HL-60/S4 treated with retinoic acid at 250 ng/mL for 4 days and 3 days (cell line): ENCODE measurements at regions not wholly inside any gene's neighbourhood (a gene's known extent, or its start where the extent isn't known, plus 50 kb on each side); places are given as distances from the start of the nearest gene placed in this dataset.
"Not testable (repeated sequence)": the region's sequence is repeated elsewhere in the genome, so short reads cannot be mapped to it uniquely, and the experiment has no call there.

ENCODE experiments used
- in situ Hi-C: fragments of 300-500 bp; cut with MboI; formaldehyde crosslinking; loops from 2 replicates; pipeline ENCODE4 v1.7.0; 2022; ENCODE audit warnings: low sequenced_read_pairs

DNA sequence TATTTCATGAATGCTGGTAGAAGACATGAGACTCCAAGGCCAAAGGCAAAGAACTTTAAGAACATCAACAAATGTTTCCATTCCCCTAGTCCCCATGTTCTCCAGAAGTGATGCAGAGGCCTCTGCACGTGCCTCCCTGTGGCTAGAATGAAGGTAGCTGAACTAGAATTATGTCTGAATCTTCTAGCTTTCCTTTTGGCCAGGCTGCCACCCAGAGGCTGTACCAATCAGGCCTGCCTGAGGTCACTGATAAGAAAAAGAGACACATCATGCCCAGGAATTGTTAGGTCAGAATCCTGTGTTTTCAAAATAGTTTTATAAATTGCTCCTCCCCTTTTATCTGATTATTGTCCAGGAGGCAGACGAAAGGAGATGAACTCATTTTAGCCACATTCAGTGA, 188.0 kb upstream of the SLC16A7 start:
- in situ Hi-C loops, result loop anchor here (25.0 kb wide), 1 partner anchor 380 kb away; no protein-coding TSS in a partner anchor

GRCh38 chr12:59405992-59406391, 189.8 kb upstream of the SLC16A7 start:
- in situ Hi-C loops, result loop anchor here (25.0 kb wide), 1 partner anchor 381 kb away; no protein-coding TSS in a partner anchor

- in situ Hi-C loops, result loop anchor here (25.0 kb wide), 1 partner anchor 383 kb away; no protein-coding TSS in a partner anchor
Observed at GRCh38 chr12:59404109-59404650, 191.6 kb upstream of the SLC16A7 start.

DNA sequence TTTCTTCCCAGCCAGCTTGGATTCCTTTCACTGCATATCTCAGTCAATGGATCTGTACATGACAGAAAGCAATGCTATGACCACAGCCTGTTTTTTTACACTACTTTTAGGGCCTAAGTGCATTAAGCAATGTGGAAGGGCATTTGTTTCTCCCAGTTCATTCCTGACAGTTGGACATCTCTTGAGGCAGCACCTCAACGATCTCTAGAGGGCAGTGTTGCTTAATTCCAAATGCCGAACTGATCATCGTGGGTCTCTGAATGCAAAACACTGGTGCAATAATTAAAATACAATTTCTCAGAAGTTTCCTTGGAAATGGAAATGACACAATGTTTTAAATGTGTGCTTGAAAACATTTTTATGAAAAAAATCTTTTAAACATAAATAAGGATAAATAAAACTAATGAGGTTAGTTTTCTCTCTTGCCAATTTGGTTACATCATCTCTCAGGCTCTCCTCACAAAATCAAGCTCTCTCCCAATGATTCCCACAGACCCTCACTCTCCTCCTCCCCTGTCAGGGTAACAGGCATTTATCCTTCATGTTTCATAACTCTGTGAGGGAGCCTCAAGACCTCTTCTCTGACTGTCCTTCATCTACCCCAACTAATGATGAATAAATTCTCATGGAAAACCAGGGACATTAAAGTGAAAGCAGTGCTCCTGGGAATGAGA, 192.4 kb upstream of the SLC16A7 start:
- in situ Hi-C loops, result loop anchor here (25.0 kb wide), 1 partner anchor 384 kb away; no protein-coding TSS in a partner anchor

- in situ Hi-C loops, result loop anchor here (25.0 kb wide), 1 partner anchor 385 kb away; no protein-coding TSS in a partner anchor
Observed at GRCh38 chr12:59401862-59402261, 194.0 kb upstream of the SLC16A7 start.

GRCh38 chr12:59398164-59398563, 197.7 kb upstream of the SLC16A7 start:
- in situ Hi-C loops, result no loop called here

DNA sequence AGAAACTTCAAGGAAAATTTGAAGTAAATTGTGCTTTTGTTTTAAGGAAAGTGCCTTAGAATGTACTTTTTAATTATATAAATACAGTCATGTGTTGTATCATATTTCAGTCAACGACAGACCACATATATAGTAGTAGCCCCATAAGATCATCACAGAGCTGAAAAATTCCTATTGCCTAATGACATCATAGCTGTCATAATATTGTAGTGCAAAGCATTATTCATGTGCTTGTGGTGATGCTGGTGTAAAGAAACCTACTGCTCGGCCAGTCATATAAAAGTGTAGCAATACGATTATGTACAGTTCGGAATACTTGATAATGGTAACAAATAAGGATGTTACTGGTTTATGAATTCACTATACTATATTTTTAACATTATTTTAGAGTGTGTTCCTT, 198.9 kb upstream of the SLC16A7 start:
- in situ Hi-C loops, result no loop called here

GRCh38 chr12:59396519-59396918, 199.3 kb upstream of the SLC16A7 start:
- in situ Hi-C loops, result no loop called here

DNA sequence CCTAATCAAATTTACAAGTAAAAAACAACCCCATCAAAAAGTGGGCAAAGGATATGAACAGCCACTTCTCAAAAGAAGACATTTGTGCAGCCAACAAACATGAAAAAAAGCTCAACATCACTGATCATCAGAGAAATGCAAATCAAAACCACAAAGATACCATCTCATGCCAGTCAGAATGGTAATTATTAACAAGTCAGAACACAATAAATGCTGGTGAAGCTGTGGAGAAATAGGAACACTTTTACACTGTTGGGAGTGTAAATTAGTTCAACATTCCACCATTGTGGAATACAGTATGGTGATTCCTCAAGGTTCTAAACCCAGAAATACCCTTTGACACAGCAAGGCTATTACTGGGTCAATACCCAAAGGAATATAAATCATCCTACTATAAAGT, 200.5 kb upstream of the SLC16A7 start:
- in situ Hi-C loops, result not testable (repeated sequence)

DNA sequence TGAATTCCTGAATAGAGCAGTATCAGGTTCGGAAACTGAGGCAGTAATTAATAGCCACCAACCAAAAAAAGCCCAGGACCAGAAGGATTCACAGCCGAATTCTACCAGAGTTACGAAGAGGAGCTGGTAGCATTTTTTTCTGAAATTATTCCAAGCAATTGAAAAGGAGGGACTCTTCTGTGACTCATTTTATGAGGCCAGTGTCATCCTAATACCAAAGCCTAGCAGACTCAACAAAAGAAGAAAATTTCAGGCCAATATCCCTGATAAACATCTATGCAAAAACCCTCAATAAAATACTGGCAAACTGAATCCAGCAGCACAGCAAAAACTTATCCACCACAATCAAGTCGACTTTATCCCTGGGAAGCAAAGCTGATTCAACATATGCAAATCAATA, 202.3 kb upstream of the SLC16A7 start:
- in situ Hi-C loops, result no loop called here

GRCh38 chr12:59389968-59390576, 205.8 kb upstream of the SLC16A7 start:
- in situ Hi-C loops, result no loop called here

- in situ Hi-C loops, result no loop called here
Observed at GRCh38 chr12:59388694-59389093, 207.1 kb upstream of the SLC16A7 start.

GRCh38 chr12:59388176-59388575, 207.7 kb upstream of the SLC16A7 start:
- in situ Hi-C loops, result no loop called here

GRCh38 chr12:59386236-59386635, 209.6 kb upstream of the SLC16A7 start:
- in situ Hi-C loops, result no loop called here

DNA sequence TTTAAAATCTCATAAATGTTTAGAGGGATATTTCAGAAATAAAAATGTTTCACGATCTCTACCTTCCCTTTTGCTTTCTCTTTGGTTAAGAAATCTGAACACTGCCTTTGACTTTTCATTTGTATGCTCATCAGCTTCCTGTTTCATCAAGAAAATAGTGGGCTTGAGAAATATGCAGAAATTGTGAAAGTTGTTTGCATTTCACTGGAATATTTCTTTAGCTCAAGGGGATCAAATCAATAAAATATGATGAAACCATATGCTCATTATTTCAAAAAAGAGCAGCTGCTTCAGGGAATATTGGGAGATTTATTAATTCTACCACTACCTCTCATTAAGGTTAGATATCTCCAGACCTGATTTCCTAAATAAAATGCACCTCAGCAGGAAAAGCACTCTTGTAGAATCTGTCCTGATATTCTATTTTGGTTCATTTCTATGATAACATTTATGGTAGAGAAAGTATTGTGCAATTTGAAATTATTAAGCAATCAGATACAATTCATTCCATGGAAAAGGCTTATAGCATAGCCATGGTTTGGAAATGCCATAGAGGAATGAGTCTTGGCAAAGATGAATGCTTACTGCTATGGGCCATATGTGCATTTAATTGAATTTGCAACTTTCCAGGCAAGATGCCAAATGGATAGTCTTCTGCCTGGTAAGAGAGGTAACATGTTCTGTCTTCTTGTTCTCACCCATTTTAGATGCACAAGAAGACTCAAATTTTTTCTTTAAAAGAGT, 212.6 kb upstream of the SLC16A7 start:
- in situ Hi-C loops, result no loop called here

GRCh38 chr12:59382282-59383078, 213.3 kb upstream of the SLC16A7 start:
- in situ Hi-C loops, result no loop called here

- in situ Hi-C loops, result no loop called here
Observed at GRCh38 chr12:59381106-59381505, 214.7 kb upstream of the SLC16A7 start.

- in situ Hi-C loops, result no loop called here
Observed at GRCh38 chr12:59375633-59376032, 220.2 kb upstream of the SLC16A7 start.

DNA sequence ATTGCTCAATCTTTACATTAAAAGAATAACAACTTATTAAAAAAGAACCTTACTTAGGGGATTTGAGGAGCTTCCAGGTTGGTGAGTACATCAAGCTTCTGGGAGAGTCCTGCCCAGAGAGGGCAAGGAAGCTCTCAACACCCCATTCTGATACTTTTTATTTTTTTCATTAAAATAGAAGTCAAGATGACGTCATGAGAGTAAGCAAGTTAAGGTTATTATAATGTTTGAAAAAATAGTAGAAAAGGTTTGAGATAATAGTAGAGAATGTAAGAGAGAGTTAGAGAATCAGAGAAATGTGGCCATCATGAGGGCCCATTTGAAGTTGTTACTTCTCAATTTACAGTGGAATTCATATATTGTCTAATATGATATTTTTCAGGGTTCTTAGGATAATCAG, 221.0 kb upstream of the SLC16A7 start:
- in situ Hi-C loops, result no loop called here

DNA sequence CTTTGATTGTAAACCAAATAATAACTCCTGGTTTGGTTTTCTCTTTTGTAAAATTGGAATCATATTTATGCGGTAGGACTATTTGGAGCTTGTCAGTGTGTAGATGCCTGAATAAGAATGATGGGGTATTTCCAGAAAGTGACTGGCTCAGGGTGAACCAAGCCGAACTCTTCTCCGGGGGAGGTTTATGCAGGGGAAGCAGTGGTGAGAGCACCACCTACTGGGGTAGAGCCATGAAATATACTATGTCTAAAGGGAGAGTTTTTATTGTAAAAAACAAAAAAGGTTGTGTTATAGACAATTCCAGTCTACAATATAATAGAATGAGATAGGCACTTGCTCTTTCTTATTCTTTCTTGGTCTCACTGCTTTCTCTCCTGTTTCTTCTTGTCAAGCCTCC, 222.9 kb upstream of the SLC16A7 start:
- in situ Hi-C loops, result no loop called here

- in situ Hi-C loops, result no loop called here
Observed at GRCh38 chr12:59370933-59371332, 224.9 kb upstream of the SLC16A7 start.
